Cardiac muscle cell (in vitro differentiated cells and primary cell): ENCODE measurements at regions not wholly inside any gene's neighbourhood (a gene's known extent, or its start where the extent isn't known, plus 50 kb on each side); places are given as distances from the start of the nearest gene placed in this dataset.

Experiments
- DNase-seq, 2 donors: peaks; one replicate each; pipeline versions ENCODE4 v3.0.0 to v3.0.0-alpha.2; 2010 to 2017; ENCODE audit warnings: low read depth in 1 of 2, low spot score in 1 of 2
- H3K27ac ChIP-seq: fragments of 200-600 bp; sonication (generic); 2 replicates; pipeline ENCODE4 v1.5.1; 2016
- H3K27me3 ChIP-seq: fragments of 200-600 bp; sonication (generic); 2 replicates; pipeline ENCODE4 v1.6.0; 2016; ENCODE audit warnings: control low read depth
- H3K36me3 ChIP-seq: fragments of 200-600 bp; sonication (generic); 2 replicates; pipeline ENCODE4 v1.5.1; 2016; ENCODE audit warnings: control low read depth
- H3K4me1 ChIP-seq: fragments of 200-600 bp; sonication (generic); 2 replicates; pipeline ENCODE4 v1.8.1; 2017; ENCODE audit warnings: low read depth, mild to moderate bottlenecking, mixed run types
- H3K4me3 ChIP-seq: fragments of 200-600 bp; sonication (generic); 2 replicates; pipeline ENCODE4 v1.5.1; 2016; ENCODE audit warnings: mild to moderate bottlenecking
- H3K9me3 ChIP-seq: fragments of 200-600 bp; sonication (generic); 2 replicates; pipeline ENCODE4 v1.5.1; 2017; ENCODE audit warnings: low read depth, mild to moderate bottlenecking, control low read depth
- CTCF ChIP-seq: IDR thresholded peaks from 2 replicates; pipeline ENCODE4 v1.5.1; 2012; ENCODE audit warnings: low read depth, mild to moderate bottlenecking, low read length

GRCh38 chr1:119302011-119302410 is 66.6 kb upstream of the HAO2 start:
- no peaks in the 10 kb centered on the region for H3K27me3 ChIP-seq
- H3K27ac ChIP-seq: no peak overlapping the region
- TF ChIP-seq CTCF: no peak
- H3K4me1 ChIP-seq: no peaks in the 10 kb centered on the region
- no peak for DNase-seq
- no peaks in the 10 kb centered on the region for H3K36me3 ChIP-seq
- H3K9me3 ChIP-seq: no peaks in the 10 kb centered on the region
- no peak overlapping the region for H3K4me3 ChIP-seq

- H3K27ac ChIP-seq: no peak overlapping the region
- no peaks in the 10 kb centered on the region for H3K36me3 ChIP-seq
- no peaks in the 10 kb centered on the region for H3K9me3 ChIP-seq
- no peaks in the 10 kb centered on the region for H3K27me3 ChIP-seq
- no peak overlapping the region for H3K4me3 ChIP-seq
- no peaks in the 10 kb centered on the region for H3K4me1 ChIP-seq
- no peak for DNase-seq
- no peak for TF ChIP-seq CTCF
These were observed 60.4 kb upstream of the HAO2 start for GRCh38 chr1:119308130-119308700.

GRCh38 chr1:119308806-119309205 is 59.8 kb upstream of the HAO2 start:
- Histone ChIP-seq H3K4me3 (no peak overlapping the region), H3K9me3 (no peaks in the 10 kb centered on the region), H3K27me3 (no peaks in the 10 kb centered on the region), H3K4me1 (no peaks in the 10 kb centered on the region), H3K27ac (no peak overlapping the region), H3K36me3 (no peaks in the 10 kb centered on the region)
- no peak for TF ChIP-seq CTCF
- DNase-seq: no peak

GRCh38 chr1:119310301-119310700 is 58.3 kb upstream of the HAO2 start:
- no peaks in the 10 kb centered on the region for H3K36me3 ChIP-seq
- H3K27me3 ChIP-seq: no peaks in the 10 kb centered on the region
- H3K4me1 ChIP-seq: no peaks in the 10 kb centered on the region
- DNase-seq: no peak
- no peak for TF ChIP-seq CTCF
- no peaks in the 10 kb centered on the region for H3K9me3 ChIP-seq
- no peak overlapping the region for H3K4me3 ChIP-seq
- no peak overlapping the region for H3K27ac ChIP-seq

- Histone ChIP-seq H3K27me3 (no peaks in the 10 kb centered on the region), H3K27ac (no peak overlapping the region), H3K36me3 (no peaks in the 10 kb centered on the region), H3K4me1 (no peaks in the 10 kb centered on the region), H3K9me3 (no peaks in the 10 kb centered on the region), H3K4me3 (no peak overlapping the region)
- TF ChIP-seq CTCF: no peak
- DNase-seq: peak in 1 of 2 donors; percentile 6
These were observed 56.1 kb upstream of the HAO2 start for GRCh38 chr1:119312500-119312899.
